DND-41 (cell line): ENCODE measurements at regions not wholly inside any gene's neighbourhood (a gene's known extent, or its start where the extent isn't known, plus 50 kb on each side); places are given as distances from the start of the nearest gene placed in this dataset.

Source experiments
- CTCF ChIP-seq: IDR thresholded peaks from 2 replicates; pipeline ENCODE4 v1.5.1; 2012; ENCODE audit warnings: borderline replicate concordance, low read length, moderate library complexity, mild to moderate bottlenecking; ENCODE audit not compliant: poor library complexity, severe bottlenecking; ENCODE audit errors: extremely low read depth
- EZH2 ChIP-seq: IDR thresholded peaks from 3 replicates; pipeline ENCODE4 v1.6.1; 2012; ENCODE audit warnings: borderline replicate concordance, low read depth, mild to moderate bottlenecking, moderate library complexity, low read length, inconsistent platforms; ENCODE audit not compliant: severe bottlenecking

GRCh38 chr7:82594665-82595064 lies 151.1 kb upstream of the CACNA2D1 start:
- TF ChIP-seq CTCF = no peak
- no peak for TF ChIP-seq EZH2
